ENCODE measurements at regions not wholly inside any gene's neighbourhood (a gene's known extent, or its start where the extent isn't known, plus 50 kb on each side); places are given as distances from the start of the nearest gene placed in this dataset.
A peak's percentile ranks its signal among the peaks of the same experiment; 100 is the strongest.

DNA sequence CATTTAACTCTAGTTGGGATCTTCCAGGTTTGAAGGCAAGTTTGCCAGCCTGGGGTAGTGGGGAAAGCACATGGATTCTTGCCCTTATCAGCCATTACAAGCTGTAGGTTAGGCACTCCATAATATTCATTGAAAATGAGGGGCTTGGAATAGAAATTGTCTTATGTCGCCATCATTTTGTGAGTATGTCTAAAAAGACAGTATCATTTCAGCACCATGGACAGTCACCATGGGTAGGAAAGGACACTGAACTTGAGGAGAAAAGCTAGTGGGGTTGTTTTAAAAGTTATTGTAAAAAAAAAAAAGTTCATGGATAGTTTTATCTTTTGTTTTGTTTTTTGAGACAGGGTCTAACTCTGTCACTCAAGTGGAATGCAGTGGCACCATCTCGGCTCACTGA is 356.1 kb downstream of the HNRNPD start:
- H3K4me1 Mint-ChIP-seq = no peaks in the 10 kb centered on the region
- H3K27me3 Mint-ChIP-seq (ENCODE audit: low read depth) = peaks cover 10% of the 10 kb centered on the region
- H3K27ac Mint-ChIP-seq = no peak overlapping the region
- H3K36me3 Mint-ChIP-seq = no peaks in the 10 kb centered on the region
- peaks cover 22% of the 10 kb centered on the region for H3K9me3 Mint-ChIP-seq
- DNase-seq (ENCODE audit: low spot score in 2 of 2, unreplicated experiment in 2 of 2) = no peak
- no peak overlapping the region for H3K4me3 Mint-ChIP-seq
- TF ChIP-seq CTCF (IDR thresholded peaks at IDR 0.05; ENCODE audit: unreplicated experiment) = no peak

GRCh38 chr4:82005158-82005557 is 368.6 kb downstream of the HNRNPD start:
- no peak overlapping the region for H3K4me3 Mint-ChIP-seq
- H3K36me3 Mint-ChIP-seq = no peaks in the 10 kb centered on the region
- peak overlapping the region; percentile 33 for H3K27ac Mint-ChIP-seq
- H3K27me3 Mint-ChIP-seq (ENCODE audit: low read depth) = no peaks in the 10 kb centered on the region
- peaks cover 22% of the 10 kb centered on the region for H3K4me1 Mint-ChIP-seq
- H3K9me3 Mint-ChIP-seq = peaks cover 7% of the 10 kb centered on the region
- DNase-seq (ENCODE audit: low spot score in 2 of 2, unreplicated experiment in 2 of 2) = no peak
- TF ChIP-seq CTCF (IDR thresholded peaks at IDR 0.05; ENCODE audit: unreplicated experiment) = no peak

- TF ChIP-seq CTCF (IDR thresholded peaks at IDR 0.05; ENCODE audit: unreplicated experiment) = no peak
- DNase-seq (ENCODE audit: low spot score in 2 of 2, unreplicated experiment in 2 of 2) = no peak
- Mint-ChIP-seq H3K36me3 (no peaks in the 10 kb centered on the region), H3K9me3 (peaks cover 7% of the 10 kb centered on the region), H3K4me3 (no peak overlapping the region), H3K4me1 (no peaks in the 10 kb centered on the region), H3K27me3 (ENCODE audit: low read depth) (peaks cover 4% of the 10 kb centered on the region), H3K27ac (no peak overlapping the region)
Observed at GRCh38 chr4:81997313-81997712, 376.5 kb downstream of the HNRNPD start.

GRCh38 chr4:81990898-81991297 is 382.9 kb downstream of the HNRNPD start:
- no peak overlapping the region for H3K27ac Mint-ChIP-seq
- no peaks in the 10 kb centered on the region for H3K4me1 Mint-ChIP-seq
- H3K4me3 Mint-ChIP-seq = no peak overlapping the region
- no peaks in the 10 kb centered on the region for H3K36me3 Mint-ChIP-seq
- no peak for TF ChIP-seq CTCF (IDR thresholded peaks at IDR 0.05; ENCODE audit: unreplicated experiment)
- peaks cover 14% of the 10 kb centered on the region for H3K27me3 Mint-ChIP-seq (ENCODE audit: low read depth)
- DNase-seq (ENCODE audit: low spot score in 2 of 2, unreplicated experiment in 2 of 2) = no peak
- H3K9me3 Mint-ChIP-seq = no peaks in the 10 kb centered on the region

DNA sequence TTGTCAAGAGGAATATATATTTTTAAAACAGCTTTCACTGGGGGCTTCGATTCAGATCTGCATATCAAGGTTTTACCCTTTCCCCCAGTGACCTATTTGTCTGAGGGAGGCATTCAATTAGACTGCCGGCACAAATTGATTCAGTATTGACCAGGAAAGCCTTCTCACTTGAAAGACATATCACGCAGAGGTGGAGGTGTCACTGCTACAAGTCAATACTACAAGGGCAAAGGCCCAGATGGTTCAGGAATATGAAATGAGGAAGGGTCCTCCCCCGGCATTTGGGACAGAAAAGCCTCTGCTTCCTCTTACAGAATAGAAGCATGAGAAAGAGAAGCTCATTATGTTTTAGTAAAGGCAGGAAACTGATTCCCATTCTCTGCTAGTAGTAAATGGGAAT is 383.6 kb downstream of the HNRNPD start:
- H3K4me3 Mint-ChIP-seq = no peak overlapping the region
- H3K9me3 Mint-ChIP-seq = no peaks in the 10 kb centered on the region
- peaks cover 17% of the 10 kb centered on the region for H3K27me3 Mint-ChIP-seq (ENCODE audit: low read depth)
- H3K4me1 Mint-ChIP-seq = no peaks in the 10 kb centered on the region
- no peaks in the 10 kb centered on the region for H3K36me3 Mint-ChIP-seq
- no peak for DNase-seq (ENCODE audit: low spot score in 2 of 2, unreplicated experiment in 2 of 2)
- no peak overlapping the region for H3K27ac Mint-ChIP-seq
- TF ChIP-seq CTCF (IDR thresholded peaks at IDR 0.05; ENCODE audit: unreplicated experiment) = no peak

- Mint-ChIP-seq H3K4me3 (no peak overlapping the region), H3K36me3 (no peaks in the 10 kb centered on the region), H3K27me3 (ENCODE audit: low read depth) (peaks cover 21% of the 10 kb centered on the region), H3K27ac (no peak overlapping the region), H3K4me1 (no peaks in the 10 kb centered on the region), H3K9me3 (no peaks in the 10 kb centered on the region)
- DNase-seq (ENCODE audit: low spot score in 2 of 2, unreplicated experiment in 2 of 2) = no peak
- no peak for TF ChIP-seq CTCF (IDR thresholded peaks at IDR 0.05; ENCODE audit: unreplicated experiment)
Observed at GRCh38 chr4:81989202-81989601, 384.6 kb downstream of the HNRNPD start.
